ENCODE measurements at regions not wholly inside any gene's neighbourhood (a gene's known extent, or its start where the extent isn't known, plus 50 kb on each side); places are given as distances from the start of the nearest gene placed in this dataset.

DNA sequence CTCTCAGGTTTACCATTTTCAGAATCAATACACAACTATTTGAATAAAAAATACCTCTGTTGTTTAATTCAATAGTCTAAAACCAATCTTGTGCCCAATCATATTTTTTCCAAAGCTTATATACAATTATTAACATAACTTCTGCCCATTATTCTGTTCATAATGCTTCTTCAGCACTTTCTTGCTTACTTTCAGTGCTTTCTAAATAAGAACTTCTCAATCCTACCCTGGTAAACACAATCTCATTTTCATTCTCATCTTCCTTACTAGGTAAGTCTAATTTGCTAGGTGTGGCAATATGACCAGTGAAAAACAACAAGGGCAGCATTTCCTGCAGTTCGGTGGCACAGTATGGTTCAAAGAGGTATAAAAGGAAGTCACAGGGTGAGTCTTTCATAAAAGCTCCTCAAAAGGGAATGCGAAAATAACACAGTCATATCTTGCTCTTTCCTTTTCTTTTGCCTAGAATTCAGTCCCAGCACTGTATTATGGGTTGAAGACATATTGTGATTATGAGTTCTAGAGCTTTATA, 103.5 kb downstream of the FOXG1 start:
- TF ChIP-seq CTCF (IDR thresholded peaks at IDR 0.05; ENCODE audit: low read depth, low read length) = no peak
- no peak for DNase-seq (ENCODE audit: low read depth, low spot score)
- no peak overlapping the region for H3K4me3 ChIP-seq (ENCODE audit: low read depth, low read length)
- in situ Hi-C loops (cut with HindIII; ENCODE audit: low sequenced_read_pairs) = no loop called here

GRCh38 chr14:28875934-28876571, 109.5 kb downstream of the FOXG1 start:
- no peak overlapping the region for H3K4me3 ChIP-seq (ENCODE audit: low read depth, low read length)
- no peak for TF ChIP-seq CTCF (IDR thresholded peaks at IDR 0.05; ENCODE audit: low read depth, low read length)
- in situ Hi-C loops (cut with HindIII; ENCODE audit: low sequenced_read_pairs) = no loop called here
- no peak for DNase-seq (ENCODE audit: low read depth, low spot score)

DNA sequence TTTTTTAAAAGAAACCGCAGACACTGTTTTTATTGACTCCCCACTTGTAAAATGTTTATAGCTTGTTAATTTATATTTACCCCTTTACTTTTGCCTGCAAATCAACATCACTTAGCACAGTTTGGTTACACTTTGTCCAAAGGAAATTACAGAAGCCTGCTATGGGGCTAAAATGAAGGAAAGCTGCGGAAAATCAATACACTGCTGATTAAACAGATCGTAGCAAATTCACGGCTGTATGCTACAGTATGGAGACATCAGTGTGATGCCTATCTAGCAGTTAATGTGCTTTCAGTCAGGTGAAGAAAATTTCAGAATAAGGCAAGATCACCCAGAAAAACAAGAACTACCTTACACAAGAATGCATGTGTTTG, 110.0 kb downstream of the FOXG1 start:
- TF ChIP-seq CTCF (IDR thresholded peaks at IDR 0.05; ENCODE audit: low read depth, low read length) = no peak
- in situ Hi-C loops (cut with HindIII; ENCODE audit: low sequenced_read_pairs) = no loop called here
- no peak overlapping the region for H3K4me3 ChIP-seq (ENCODE audit: low read depth, low read length)
- no peak for DNase-seq (ENCODE audit: low read depth, low spot score)

DNA sequence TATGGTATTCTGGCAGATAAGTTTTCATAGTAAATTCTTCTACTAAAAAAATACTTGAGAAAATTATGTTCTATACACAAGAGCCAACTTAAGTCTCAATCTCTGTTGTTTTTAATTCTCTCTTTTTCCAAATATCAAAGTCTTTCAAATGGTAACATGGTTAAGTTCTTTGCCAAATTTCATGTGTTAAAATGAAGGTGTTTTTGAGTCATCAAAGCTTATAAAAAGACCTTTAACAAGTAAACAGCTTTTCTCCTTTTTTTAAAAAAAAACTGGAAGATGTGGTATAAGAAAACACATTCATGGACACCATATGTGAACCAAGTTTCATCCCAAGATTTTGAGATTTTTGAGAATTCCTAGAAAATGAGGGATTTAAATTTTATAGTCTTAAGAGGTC, 111.3 kb downstream of the FOXG1 start:
- no peak for DNase-seq (ENCODE audit: low read depth, low spot score)
- no peak for TF ChIP-seq CTCF (IDR thresholded peaks at IDR 0.05; ENCODE audit: low read depth, low read length)

GRCh38 chr14:28879573-28879996, 113.0 kb downstream of the FOXG1 start:
- DNase-seq (ENCODE audit: low read depth, low spot score) = no peak
- no peak overlapping the region for H3K4me3 ChIP-seq (ENCODE audit: low read depth, low read length)
- TF ChIP-seq CTCF (IDR thresholded peaks at IDR 0.05; ENCODE audit: low read depth, low read length) = no peak
- in situ Hi-C loops (cut with HindIII; ENCODE audit: low sequenced_read_pairs) = no loop called here

More for the DNA sequence above, 111.3 kb downstream of the FOXG1 start:
- no peak overlapping the region for H3K4me3 ChIP-seq (ENCODE audit: low read depth, low read length)
- in situ Hi-C loops (cut with HindIII; ENCODE audit: low sequenced_read_pairs) = no loop called here

DNA sequence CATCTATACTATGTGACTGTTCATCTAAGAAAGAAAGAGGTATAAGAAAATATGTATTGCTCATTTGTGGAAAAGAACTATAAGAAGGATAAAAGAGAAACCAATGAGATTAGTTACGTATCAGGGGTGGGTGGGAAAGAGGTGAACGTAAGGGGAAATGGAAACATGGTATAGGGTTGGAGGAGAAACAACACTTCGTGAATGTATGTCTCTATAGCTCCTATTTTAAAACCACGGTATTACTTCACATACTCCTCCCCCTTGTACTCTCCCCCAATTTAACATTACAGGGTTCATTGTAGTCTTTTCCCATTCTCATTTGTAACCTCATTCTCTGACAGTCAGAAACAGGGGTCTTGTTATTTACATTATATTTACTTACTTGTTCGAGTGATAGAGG, 120.4 kb downstream of the FOXG1 start:
- no peak overlapping the region for H3K4me3 ChIP-seq (ENCODE audit: low read depth, low read length)
- DNase-seq (ENCODE audit: low read depth, low spot score) = no peak
- in situ Hi-C loops (cut with HindIII; ENCODE audit: low sequenced_read_pairs) = no loop called here
- TF ChIP-seq CTCF (IDR thresholded peaks at IDR 0.05; ENCODE audit: low read depth, low read length) = no peak

Data from astrocyte of the spinal cord (primary cell).